T follicular helper cell (primary cell): ENCODE measurements at regions not wholly inside any gene's neighbourhood (a gene's known extent, or its start where the extent isn't known, plus 50 kb on each side); places are given as distances from the start of the nearest gene placed in this dataset.

Source experiments
- DNase-seq: peaks from one replicate; pipeline ENCODE4 v3.0.0-alpha.2; 2020; ENCODE audit warnings: low read depth

DNA sequence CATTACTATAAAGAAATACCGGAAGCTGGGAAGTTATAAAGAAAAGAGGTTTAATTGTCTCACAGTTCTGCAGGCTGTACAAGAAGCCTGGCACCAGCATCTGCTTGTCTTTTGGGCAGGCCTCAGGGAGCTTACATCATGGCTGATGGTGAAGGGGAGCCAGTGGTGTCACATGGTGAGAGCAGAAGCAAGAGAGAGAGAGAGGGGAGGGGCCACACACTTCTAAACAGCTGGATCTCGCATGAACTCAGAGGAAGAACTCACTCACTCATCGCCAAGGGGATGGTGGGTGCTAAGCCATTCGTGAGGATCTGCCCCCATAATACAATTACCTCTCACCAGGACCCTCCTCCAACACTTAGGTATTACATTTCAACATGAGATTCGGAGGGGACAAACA is 51.8 kb upstream of the ANKRD34C start:
- no peak for DNase-seq

DNA sequence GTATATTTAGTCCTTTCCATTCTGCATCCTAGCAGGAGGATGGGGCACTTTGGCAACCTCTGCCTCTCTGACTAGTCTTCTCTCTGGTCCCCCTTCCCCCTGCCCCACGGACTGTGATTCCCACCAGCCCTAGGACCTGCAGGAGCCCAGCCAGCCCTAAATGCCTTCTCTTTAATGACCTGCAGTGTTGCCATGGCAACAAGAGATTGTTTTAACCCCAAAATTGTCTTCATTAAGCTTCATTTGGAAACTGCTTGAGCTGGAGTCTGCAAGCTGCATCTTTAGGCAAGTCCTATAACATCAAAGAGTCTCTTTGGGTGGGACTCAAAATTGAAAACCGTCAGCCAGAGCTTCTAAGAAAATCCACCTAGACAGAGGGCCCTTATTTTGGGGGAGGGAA is 59.7 kb upstream of the ANKRD34C start:
- no peak for DNase-seq

DNA sequence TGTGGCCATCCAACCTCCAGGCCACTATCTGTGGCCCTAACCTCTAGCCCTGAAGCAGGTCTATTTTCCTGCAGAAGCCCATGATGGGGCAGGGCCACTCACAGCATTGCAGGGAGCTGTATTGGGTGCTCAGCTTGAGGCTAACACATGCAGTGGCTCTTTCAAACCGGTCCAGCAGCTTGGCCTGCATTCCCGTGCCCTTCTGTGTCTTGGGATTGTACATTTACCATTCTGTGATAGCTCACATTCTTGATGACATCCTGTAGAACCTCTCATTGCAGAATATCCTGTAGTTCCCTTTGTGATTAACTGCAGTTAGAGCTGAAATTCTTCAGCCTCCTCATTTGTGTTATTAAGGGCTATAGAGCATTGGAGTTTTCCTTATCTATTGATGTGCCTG is 60.8 kb upstream of the ANKRD34C start:
- DNase-seq, result no peak

DNA sequence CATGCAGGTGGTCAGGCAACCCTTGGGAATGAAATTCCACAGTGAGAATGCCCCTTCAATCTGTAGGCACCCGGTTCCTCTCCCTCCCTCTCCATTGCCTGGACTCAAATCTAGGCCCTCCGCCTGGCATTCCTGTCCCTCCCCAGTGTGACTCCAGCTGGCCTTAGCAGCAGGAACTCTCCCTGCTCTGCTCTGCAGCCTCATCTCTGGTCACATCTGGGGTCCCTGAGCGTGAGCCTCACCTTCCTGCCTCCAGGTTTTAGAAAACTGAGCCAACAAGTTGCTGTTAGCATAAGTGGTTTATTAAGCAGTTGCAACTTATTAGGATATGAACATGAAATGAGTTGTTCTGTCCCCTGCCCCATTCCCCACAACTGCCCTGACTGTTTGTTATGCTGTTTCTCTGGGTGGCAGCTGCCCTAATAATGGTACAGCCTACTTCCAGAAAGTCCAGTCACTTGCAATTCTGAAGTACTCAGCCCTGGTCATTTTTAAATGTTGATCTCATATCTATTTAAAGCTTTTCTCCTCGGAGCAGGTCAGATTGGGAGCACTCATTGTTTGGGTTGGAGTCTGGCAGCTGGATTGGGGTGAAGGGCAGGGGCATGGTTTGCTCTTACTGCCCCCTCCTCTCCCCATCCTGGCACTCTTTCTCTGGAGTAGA is 63.0 kb upstream of the ANKRD34C start:
- DNase-seq, result no peak

DNA sequence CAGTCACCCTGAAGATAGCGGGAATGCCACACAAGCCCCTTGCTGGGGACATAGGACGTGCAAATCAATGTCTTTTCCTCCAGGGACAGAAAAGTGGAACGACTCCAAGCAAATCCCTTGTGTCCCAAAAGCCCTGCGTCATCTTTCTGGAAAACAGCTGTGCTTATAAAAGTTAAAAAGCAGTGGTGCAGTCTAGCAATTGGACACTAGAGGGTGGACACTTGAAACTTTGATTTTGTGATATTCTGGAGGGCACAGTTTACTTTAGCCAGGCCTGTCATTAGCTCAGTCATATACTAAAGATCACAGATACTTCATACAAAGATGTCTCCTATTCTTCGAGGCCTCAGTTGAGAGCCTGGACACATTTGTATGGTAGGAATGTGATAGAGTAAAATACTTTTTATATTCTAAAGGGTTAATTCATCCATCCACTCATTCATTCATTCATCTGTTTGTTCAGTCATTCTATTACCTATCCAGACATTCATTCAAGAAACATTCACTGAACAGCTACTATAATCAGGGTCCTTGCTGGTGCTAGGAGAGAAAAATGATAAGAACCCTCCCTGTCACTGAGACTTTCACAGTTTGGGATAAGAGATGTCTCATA is 63.8 kb upstream of the ANKRD34C start:
- no peak for DNase-seq

DNA sequence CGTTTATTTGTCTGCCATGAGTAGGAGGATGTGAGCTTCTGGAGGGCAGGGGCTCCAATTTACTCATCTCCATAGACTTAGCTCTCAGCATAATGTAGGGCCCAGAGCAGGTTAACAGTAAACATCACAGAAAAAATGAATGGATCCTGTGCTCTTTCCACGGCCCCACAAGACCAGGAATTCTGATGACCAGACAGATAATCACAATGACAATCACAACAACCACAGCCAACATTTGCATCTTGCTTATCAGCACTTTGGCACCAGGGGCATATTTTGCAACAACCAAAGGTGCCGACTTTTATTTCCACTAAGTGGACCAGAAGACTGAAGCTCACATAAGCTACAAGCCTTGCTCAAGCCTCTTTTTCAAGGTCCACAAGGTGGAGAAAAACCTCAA is 68.9 kb upstream of the ANKRD34C start:
- no peak for DNase-seq

DNA sequence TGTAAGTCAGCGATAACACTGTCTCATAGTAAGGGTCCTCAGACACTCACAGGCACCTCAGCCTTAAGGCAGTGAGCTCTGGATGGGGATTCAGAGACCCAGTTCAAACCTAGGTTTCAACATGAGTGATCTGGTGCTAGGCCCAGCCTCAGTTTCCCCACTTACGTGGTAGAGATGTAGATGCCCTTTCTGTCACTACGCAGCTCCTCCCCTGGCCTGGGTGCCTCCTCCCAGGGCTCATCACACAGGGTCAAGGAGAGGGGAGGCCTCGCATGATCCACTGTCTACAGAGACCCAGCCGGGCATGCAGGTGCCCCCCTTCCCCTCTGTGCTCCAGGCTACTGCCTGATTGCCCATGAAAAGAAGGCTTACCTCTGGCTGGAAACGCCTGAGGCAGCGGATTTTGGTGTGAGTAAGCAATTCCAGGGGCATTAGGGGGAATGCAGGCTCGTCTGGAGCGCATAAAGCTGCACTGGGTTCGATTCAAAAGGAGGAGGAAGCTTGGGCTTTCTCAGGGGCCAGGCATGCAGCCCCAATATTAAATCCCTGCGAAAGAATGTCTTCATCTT is 69.8 kb upstream of the ANKRD34C start:
- no peak for DNase-seq

DNA sequence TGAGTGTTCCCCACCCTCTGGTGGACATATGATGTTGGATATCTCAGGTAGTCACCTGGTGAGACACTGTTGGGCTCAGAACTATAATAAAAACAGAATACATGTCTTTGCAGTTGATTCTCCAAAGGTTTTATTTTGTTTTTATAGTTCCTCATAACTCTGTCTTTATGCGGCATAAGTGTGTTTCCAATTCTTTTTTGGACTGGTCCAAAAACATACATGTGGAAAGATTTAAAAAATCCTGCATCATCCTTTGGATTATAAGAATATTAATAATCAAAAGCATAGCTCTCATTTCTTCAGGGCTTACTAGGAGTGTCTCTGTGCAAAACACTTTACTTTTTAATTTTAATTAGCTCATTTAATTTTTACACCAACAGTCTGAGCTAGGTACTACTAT is 71.0 kb upstream of the ANKRD34C start:
- DNase-seq, result no peak

DNA sequence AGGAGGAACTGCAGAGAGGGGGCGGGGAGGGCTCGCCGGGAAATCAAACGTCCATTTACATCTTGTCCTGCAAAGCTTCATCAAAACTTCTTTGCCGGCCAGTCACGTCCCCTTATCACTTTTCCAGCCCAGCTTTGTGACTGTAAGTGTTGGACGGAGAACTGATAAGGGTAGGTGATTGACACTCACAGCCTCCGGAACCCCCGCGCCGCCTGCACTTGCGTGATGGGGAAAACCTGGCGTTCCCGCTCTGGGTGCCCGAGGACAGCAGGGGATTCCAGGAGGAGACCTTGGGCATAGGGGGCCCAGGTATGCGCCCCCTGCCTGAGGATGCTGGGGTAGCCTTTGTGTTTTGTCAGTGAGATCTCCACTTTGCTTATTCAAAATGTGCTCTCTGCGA is 72.8 kb upstream of the ANKRD34C start:
- DNase-seq, result no peak

DNA sequence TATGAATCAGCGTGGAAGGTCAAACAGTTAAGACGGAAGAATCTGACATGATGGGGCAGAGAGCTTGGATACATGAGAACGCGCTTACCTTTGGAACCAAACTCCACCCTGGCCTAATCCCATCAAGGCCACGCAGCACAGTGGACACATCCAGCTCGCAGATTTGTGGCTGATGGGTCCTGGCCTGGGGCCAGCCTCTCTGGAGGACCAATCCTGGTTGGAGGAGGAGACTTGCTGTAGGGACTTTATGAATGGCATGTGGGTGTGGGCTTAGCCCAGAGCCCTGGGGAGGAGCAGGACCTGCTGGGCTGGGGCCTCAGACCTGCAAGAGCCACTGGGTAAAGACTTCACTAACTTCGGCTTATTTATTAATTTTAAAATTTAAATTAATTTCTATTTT is 73.4 kb upstream of the ANKRD34C start:
- no peak for DNase-seq

DNA sequence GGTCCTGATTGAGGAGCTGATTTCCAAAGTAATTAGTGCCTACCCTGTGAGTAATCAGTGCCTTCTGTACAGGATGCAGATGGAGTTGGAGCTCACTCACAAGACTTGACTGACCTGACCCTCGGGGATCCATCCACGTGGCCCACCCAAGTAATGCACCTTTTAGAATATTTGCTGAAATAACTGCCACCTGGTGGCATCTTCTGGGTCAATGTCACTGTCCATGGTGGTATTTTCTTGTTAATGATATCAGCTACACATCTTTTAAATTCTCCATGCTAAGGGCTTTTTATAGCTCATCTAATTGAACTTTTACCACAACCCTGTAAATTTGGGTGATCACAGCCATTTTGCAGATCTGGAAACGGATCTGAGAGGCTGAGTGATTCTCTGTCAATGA is 74.3 kb upstream of the ANKRD34C start:
- DNase-seq, result no peak

DNA sequence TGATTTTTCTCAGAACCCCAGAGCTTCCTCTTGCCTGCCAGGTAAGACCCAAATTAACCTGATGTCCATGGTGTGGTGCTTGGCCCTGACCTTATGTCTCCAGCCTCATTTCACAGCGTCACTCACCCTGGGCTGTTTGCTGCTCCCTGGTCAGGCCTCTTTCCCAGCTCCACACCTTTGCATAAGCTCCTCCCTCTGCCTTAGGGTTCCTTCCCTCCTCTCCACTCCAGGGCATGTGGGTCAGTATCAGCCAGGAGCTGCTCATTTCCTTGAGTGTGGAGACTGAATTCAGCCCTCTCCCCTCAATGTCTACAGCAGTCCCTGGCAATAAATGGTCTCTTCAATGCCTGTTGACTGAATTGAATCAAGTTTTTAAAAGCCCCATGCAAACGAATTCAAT is 75.6 kb upstream of the ANKRD34C start:
- DNase-seq, result no peak

DNA sequence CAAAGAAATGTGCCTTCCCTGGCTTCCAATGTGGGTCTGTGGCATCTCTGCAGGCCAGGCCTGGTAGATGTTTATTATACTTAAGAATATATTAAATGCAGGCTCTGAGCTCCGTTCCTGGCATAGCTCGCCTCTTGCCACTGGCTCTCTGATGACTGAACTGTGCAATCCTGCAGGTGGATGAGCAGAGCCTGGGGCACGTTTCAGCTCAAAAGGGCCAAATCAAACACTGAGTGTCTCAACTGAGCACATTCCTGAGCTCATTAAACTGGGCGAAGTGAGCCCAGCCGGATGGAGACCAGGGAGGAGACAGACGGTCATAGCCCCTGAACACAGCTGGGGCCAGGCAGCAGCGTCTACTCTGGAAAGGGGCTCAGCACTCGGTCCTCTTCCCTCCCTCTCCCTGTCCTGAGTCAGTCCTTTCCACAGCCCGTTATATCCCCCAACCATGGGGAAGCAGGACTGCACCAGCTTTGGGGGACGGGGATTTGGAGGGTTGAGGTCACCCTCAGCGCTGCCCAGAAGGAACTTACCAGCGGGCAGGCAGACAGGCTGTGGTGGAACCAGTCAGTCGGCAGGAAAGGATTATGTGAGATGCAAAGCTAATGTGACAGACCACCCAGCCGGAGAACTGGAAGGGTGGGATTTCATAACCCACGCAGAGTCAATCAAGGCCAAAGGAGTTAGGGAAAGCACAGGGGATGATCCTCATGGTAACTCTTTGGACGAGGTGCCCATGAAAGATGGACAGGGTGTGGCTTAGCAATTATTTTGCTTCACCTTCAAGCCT is 77.4 kb upstream of the ANKRD34C start:
- DNase-seq, result no peak

DNA sequence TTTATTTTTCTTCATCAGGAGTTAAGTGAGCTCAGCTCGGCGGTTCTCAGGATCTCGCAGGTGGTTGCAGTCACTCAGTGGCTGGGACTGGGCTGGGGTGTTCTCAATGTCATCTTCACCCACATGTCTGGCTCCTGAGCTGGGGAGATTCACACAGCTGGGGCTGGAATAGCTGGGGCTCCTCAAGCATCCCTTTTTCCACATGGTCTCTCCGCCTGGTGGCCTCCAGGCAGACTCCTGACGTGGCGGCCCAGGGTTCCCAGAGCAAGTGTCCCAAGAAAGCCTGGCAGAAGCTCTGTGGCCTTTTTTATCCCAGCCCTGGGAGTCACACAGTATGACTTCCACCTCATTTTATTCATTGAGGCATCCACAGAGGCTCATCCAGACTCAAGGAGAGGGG is 84.1 kb upstream of the ANKRD34C start:
- no peak for DNase-seq

DNA sequence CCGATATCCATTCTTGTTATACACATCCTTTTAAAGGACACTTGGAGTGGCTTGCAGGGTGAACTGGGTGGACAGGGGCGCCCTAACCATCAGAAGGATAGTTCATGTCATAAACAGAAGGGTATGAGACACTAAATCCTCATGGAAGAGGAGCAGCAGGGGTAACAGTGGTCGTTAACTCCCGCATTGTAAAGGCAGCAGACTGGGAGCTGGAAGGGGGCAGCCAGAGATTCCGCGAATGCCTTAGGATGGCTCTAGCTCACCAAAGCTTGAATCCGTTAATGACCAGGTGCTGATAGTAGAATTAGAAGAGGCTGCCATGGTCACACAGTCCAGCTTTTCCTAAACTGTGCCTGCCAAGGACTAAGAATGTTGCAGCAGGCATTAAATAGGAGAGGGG is 85.2 kb upstream of the ANKRD34C start:
- no peak for DNase-seq

DNA sequence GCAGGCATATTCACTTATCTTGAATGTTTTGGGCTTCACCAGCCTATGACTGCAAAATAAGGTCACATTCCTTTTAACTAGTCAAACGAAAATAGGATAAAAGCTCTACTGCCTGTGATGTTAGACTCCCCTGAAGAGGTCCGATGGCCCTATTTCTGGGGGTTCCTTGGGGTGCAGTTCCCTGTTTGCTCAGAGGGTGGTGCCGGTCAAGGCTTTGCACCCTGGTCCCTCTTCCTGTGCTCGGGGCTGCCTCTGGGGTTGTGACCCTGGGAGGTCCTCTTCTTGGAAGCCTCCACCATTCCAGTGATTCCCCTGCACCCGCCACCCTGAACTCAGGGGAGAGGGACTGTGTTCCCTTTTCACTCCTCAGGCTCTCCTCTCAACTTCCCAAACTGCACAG is 86.7 kb upstream of the ANKRD34C start:
- no peak for DNase-seq

DNA sequence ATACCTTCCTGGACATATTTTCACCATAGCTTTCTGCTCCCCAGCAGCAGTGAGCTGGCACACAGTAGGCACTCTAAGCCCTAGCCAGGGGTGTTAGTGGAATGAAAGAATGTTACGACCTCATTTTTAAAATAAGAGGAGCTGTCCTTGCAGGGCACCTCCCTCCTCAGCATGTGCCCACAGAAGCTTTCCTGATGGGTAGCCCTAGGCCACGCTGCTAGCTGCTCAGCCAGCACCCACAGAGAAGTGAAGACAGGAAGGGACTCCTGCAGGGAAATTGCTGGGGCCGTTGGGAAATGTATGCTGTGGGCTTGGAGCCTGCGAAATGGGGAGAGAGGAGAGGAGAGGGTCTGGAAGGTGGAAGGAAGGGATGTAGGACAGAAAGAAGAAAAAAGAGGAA is 87.3 kb upstream of the ANKRD34C start:
- no peak for DNase-seq

DNA sequence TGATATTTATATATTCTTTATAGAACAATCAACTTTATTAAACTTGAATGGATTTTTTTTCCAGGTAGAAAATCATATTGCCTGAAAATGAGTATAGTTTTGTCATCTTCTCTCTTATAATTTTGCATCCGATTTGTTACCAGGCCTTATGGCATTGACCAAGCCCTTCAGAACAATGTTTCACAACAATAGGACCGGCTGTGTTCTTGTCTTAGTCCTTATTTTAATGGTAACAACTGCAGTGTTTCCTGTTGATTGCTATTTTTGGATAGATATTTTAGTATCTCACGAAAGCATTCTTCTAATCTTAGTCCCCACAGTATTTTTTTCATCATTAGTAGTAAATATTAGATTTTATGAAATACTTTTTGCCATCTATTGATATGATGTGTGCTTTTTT is 88.1 kb upstream of the ANKRD34C start:
- DNase-seq, result no peak

DNA sequence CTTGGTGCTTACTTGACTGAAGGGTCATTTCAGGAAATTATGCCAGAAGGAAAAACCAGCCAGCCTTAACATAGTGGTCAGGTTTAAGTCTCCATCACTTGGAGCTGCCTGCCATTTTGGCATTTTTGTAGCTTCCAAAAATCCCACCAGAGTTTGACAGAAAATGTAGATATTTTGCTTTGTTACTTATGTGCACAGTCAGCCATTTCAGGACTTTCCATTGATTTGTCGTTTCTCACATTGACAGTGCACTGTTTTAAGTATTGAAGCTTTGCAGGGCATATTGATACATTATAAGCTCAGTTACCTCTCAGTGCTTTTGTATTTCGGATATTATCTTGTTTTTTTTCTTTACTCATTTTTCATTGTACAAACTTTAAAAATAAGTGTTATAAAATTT is 89.0 kb upstream of the ANKRD34C start:
- no peak for DNase-seq

DNA sequence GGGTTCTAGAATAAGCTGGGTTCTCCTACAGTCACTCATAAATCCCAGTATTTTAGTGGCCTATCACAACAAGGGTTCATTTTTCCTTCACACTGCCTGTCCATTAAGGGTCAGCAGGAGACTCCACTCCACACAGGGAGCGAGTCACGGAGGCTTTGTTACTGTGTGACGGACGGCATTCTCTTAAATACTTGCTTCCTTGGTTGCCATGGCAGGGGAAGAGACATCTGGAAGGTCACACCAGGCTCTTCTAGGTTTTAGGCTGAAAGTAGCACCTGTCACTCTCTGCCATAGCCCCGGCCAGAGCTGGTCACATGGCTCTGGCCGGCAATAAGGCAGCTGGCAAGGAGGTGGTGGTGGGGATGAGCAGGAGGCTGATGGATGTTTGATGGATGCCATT is 89.4 kb upstream of the ANKRD34C start:
- DNase-seq, result no peak

DNA sequence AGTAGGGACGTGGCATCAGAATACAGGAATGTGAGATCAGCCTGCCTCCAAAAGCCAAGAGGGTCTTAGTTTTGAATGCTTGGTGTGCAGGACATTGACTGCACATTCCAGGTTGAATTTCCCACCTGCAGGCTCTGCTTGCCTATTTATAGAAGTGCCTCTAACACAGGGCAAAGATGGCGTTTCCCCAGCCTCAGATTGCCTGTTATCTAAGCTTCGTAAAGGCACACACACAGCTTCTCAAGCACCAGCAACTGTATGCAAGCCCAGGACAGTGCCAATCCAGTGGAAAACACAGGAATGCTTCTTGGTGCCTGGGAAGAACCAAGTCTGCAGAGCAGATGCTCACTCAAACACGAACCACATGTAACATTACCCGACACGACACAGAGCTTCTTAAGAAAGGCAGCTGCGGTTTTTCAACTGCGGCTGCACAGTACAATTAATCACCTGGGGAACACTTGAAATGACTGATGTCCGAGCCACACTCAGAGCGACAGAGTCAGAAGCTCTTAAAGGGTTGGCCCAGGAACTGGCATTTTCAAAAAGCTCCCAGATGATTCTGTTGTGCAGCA is 90.0 kb upstream of the ANKRD34C start:
- no peak for DNase-seq

DNA sequence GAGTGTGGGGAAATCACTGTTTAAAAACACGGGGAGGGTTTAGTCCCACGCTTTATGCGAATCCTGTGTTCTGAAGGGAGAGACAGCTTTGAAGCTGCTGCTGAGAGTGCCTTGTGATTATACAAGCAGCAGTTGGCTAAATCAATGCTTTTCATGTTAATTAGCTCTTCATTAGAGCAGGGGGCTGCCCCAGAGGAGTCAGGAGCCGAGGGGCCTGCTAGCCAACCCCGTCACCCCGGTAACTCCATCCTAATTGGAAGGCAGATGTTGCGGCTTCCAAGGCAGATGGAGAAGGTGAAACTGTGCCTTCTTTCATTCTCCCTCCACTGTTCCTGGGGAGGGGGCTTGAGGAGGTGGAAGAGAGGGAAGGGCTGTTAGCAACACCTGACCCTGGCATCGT is 92.4 kb upstream of the ANKRD34C start:
- no peak for DNase-seq

DNA sequence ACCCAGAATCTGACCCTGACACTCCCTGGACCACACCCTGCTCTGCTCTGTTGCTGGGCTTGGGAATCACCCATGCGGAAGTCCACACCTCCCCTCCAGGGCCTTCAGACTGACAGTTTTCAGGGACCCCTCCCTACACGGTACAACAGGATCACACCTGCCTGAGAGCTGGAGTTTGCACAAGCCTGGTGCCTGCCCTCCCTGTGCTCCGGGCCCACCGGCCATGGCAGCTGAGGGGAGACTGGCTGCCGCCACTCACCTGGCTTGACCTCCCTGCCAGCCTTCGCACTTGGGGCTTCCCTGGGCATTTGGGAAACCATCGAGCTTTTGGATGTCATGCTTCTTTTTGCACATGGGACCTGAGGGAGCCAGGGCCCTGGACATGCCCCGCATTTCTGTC is 95.9 kb upstream of the ANKRD34C start:
- DNase-seq, result no peak
